ENCODE measurements at regions not wholly inside any gene's neighbourhood (a gene's known extent, or its start where the extent isn't known, plus 50 kb on each side); places are given as distances from the start of the nearest gene placed in this dataset.
"Not testable (repeated sequence)": the region's sequence is repeated elsewhere in the genome, so short reads cannot be mapped to it uniquely, and the experiment has no call there.

DNA sequence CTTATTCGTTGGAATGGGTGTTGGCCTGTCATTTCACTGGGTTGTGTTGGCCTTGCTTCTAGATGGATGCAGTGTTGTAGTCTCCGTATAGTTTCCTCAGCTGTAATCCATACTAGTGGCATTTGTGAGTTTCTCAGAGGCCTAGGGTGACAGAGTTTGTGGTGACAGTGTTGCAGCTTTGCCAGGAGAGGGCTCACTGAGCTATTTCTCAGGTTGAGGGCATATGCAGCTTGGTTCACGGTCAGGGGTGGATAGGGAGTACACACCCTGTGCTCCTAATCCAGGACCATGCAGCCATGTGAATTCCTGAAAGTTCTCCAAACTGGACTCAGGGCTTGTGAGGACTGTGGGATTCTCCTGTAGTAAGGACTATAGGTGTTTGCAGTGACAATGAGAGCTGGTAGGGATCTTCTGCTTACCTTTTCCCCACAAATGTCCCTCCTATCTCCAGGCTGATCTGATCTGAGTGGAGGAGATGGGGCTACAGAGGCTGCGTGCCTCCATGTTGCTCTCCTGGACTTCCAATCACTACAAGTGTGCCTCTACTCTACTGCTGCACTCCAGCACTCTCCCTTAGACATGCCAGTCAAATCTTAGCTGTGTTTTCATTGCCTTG lies 229.0 kb downstream of the STK31 start:
- peak; percentile 7 for DNase-seq

DNA sequence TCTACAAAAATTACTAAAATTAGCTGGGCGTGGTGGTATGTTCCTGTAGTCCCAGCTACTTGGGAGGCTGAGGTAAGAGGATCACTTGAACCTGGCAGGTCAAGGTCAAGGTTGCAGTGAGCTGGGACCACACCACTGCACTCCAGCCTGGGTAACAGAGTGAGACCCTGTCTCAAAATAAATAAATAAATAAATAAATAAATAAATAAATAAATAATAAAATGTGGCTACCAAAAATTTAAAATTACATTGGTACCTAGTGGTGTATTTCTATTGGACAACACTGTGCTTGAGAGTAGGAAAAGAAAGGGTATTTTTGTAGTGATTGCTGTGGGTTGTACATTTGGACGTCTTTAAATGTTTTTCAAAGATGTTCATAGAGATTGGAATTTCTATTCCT lies 229.7 kb downstream of the STK31 start:
- not testable (repeated sequence) for DNase-seq

DNA sequence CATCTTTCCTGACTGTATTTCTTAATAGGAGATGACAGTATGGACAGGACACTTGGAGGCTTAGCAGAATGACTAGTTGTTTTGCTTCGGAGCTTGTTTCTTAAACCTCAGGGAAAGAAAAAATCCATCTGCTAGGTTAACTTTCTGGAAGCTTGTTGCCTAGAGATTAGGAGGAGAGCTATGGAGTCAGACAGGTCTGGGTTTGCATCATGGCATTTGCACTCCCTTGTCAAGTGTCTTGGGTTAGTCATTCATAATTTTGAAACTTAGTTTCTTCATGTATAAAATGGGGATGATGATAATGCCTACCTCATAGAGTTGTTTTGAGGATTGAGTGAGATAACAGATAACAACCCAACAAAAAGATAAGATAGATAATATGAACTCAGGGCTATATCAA lies 231.5 kb downstream of the STK31 start:
- DNase-seq, result no peak

DNA sequence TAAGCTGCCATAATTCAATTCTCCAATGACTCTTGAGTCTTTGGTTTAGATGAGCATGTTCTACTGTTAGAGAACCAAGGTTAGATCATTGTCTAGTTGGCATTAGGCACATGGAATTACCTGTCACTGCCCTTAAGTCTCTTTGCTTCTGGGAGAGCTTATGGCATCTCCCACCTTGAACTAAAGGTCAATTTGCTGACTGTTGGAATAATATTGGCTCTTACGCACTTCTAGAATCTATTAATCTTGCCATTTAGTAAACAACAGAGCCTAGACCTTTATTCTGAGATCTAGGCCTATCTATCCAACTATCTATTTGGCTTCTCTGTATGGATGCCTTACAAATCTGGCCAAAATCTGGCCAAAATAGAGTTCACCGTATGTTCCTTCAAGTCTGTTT lies 232.0 kb downstream of the STK31 start:
- no peak for DNase-seq

DNA sequence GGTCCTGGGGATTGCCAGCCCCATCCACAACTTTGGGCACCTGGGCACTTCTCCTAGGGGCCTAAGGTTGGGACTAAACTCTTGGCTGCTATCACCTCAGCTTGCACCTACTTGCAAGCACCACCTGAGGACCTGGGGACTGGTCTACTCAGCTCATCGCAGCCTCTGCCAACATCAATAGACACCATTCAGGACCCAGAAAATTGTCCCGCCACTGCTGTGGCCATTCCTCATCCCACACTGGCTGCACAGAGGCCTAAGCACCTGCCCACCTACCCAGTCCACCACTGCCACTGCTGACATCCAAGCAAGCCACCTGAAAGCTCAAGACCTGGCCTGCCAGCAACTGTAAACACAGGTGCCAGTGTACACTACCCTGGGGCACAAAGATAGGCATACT lies 234.1 kb downstream of the STK31 start:
- no peak for DNase-seq

DNA sequence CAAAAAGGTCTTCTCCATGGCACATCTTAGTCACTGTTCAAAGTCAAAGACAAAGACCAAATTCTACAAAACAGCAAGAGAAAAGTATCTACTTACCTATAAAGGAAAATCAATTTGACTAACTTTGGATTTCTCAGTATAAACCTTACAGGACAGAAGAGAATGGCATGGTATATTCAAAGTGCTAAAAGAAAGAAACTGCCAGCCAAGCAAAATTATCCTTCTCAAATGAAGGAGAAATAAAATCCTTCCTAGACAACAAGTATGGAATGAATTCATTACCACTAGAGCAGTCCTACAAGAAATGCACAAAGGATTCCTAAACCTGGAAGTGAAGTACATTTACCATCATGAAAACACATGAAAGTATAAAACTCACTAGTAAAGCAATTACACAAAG lies 235.5 kb downstream of the STK31 start:
- no peak for DNase-seq

DNA sequence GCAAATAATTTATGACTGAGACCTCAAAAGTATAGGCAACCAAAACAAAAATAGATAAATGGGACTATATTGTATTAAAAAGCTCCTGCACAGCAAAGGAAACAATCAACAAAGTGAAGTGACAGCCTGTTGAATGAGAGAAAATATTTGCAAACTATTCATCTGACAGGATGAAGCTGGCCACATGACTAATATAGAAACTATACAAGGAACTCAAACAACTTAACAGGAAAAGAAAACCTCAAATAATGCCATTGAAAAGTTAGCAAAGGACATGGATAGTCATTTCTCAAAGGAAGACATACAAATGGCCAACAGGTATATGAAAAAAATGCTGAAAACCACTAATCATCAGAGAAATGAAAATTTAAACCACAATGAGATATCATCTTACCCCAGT lies 245.1 kb downstream of the STK31 start:
- no peak for DNase-seq

DNA sequence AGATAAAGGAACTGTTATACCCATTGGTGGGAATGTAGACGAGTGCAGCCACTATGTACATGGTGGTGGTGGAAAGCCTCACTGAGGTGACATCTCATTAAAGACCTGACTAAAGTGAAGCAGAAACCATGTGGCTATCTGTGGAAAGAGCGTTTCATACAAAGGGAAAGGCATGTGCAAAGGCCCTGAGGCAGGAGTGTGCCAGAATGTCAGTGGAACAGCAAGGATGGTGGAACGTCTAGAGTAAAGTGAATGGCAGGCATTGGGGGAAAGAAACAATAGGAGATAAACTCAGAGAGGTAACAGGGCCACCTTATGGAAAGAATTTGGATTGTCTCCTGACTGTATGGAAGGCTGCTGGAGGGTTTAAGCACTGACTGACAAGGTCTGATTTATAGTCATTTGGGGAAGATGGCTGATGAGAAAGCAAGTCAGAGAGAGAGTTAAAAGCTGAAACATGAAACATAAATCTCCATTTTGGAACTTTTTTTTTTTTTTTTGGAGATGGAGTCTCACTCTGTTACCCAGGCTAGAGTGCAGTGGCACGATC lies 245.7 kb downstream of the STK31 start:
- no peak for DNase-seq

DNA sequence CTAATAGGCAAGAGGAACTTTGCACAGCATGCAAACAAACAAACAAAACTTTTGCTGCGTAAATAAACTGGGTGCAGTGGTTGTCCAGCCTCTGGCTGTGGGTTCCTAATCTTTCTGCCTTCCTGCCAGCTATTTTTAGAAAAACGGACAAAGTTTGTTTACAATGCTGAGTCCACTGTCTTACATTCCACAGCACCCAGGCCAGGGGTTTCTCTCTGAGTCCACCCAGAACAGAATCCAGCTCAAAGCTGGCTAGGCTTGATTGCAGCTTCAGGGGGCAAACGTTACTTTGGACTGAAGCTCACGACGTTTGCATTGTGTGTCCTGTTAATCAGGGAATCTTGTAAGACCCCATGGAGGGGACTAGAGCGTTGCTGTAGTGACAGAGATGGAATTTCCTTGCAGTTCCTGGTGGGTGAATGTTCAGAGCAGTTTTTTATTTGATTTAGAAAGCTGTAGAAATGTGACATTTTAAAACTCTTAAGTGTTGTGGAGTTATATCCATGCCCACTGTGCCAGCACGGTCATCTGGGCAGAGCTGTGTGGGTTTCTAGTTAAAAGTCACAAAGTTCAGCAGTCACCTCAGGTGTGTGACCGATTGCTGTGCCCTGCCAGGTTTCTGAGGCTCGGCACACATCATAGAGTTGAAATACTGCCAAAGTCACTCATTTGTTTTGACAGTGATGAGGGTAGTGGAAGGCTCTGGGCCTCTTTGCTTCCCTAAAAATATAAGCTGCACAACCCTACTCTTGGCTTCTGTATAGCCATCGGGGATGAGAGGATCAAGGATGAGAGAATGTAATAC lies 247.0 kb downstream of the STK31 start:
- no peak for DNase-seq

DNA sequence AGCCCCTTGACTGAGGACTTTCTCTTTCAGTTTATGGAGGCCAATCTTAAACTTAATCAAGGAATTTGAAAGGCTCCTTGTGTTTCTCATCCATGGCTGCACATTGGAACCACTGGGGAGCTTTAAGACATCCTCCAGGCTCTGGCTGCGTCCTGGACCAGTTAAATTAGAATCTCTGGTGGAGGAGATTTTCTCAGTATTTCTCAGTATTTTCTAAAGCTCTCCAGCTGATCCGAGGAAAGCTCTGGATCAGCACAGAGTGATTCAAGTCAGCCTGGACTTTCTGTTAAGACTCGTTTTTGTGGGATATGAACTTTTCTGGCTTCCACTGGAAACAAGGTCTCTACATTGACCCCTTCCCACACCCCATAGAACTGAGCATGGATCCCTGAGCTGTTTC lies 249.8 kb downstream of the STK31 start:
- no peak for DNase-seq

DNA sequence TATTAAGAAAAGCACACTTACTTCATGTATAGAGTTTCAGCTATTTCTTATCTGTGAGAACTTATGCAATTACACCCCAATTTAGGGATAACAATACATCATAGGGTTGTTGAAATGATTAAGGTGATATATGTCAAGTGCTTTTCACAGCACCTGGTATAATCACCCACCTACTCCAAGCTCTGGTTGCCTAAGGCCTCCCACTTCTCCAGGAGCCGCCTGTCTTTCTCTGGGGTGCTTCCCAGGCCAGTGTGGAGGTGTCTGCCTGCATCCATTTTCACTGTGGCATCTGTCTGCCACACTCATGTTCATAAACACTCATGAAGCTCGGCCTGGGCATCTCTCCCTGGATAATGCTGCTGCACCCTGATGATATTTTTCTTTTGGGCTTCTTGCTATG lies 250.3 kb downstream of the STK31 start:
- DNase-seq, result no peak

DNA sequence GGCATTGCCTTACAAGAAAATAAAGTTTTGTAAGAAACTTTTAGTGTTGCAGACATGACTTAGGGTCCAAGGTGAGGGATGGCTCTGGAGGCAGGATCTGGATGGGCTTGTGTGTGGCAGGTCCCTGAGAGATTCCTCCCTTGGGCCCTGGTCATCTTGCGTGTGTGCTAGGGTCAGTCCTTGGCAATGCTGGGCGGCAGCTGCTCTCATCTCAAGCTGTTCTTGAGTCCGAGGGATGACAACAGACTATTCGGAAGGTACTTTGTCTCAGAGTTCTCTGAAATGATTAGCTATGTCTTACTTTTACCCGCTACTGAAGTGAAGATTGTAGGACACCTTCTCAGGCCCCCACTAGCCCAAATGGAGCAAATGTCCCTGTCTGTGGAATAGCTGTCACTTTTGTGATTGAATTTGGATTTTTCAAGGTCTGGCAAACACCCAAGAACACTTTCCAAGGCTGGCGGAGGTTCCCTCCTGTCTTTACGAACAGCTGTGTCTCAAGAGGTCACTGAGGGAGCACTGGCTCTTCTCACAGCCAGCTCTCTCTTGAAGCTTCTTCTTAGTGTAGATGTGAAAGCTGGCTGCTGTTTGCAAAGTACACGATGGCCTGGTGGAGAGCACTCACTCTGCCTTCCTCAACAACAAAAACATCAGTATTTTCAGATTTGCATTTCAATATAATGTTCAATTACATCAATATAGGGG lies 253.6 kb downstream of the STK31 start:
- no peak for DNase-seq

DNA sequence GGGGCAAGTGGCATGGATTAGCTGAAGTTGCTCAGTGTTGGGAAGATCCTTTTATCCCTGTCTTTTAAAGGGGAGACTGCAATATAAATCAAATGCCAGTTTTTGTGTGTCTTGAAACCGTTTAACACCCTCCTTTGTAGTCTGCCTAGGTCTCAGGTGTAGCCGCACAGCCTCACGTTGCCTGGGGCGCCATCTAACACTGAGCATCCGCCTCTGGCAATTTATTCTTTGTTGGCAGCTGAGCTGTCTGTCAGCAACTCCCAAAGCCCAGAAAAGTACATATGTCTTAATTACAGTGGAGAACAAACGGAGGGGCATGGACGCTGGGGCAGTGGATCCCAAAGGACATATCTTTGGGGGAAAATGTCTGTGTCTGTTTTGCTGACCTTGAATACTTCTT lies 254.7 kb downstream of the STK31 start:
- no peak for DNase-seq

DNA sequence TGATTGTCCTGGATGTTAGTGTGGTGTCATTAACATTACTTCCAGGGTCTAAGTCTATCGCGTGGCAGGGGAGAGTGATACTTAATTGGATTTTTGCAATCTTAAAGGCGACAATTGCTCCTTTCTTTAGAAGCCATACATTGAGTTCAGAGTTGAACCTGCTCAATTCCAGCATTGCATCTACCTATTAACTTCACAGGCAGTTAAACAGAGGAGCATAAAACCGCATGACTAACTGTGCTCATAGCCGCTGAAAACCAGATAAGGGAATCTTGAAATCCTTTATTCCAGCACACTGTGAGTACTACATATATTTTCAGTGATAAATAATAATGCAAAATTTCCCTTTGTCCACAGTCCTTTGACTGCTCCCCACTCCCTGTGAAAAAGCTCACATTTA lies 255.3 kb downstream of the STK31 start:
- no peak for DNase-seq

DNA sequence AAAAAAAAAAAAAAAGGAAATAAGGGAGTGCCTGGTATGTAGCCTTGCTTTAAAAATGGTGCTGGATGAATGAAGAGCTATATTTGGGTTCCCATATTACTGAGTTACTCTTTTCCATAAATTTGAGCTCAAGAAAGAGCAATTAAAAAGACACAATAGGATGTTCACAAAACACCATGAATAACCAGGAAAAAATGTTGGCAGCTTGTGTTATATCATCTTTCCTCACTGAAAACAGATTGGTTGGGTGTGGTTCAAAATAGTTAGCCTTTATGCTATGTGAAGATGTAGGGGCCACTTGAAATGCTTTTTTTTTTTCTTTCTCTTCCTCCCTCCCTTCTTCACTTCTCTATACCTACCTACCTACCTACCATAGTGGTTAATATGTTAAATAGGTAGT lies 256.9 kb downstream of the STK31 start:
- DNase-seq, result no peak

DNA sequence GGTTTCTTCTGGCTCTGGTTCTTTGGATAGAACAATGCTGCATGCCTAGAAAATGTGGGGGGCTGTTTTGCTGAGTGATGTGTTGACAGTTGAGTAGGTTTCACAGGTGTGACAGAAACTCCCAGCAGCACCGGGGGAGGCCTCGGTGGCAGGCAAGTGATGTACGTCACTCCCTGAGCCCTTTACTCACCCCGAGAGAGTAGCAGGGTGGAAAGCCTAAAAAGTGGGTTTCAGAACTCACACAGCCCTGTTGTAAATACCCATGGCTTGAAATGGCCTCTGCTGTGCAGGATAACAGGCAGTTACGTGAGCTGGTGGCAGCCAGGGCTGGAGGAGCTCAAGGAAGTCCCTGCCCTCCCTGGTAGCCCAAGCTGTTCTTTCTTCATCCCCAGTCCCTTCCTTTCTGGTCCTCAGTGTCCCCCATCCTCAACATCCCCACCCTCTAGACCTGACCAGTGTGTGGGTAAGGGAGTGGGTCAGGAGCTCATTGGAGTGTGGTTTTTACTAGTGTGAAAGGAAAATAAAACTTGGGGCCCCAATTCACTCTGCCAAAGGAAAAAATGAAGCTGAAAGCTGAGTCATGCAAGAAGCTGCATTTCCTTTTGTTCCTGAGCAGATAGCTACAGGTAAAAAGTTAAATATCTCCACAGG lies 258.1 kb downstream of the STK31 start:
- no peak for DNase-seq

DNA sequence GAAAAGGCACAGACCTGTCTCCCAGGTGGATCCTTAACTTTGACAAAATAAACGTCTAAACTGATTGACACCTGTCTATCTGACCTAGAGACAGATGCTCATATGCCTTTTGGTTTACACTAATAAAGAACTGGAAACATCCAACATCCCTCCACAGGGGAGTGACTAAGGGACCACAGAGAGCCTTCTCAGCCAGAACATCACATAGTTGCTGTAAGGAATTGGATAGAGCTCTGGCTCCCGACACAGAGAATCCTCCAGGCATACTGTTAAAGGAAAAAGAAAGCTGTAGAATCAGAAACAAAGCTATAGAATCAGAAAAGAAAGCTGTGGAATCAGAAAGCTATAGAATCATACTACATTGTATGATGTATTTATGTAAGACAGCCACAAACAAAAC lies 258.8 kb downstream of the STK31 start:
- no peak for DNase-seq

DNA sequence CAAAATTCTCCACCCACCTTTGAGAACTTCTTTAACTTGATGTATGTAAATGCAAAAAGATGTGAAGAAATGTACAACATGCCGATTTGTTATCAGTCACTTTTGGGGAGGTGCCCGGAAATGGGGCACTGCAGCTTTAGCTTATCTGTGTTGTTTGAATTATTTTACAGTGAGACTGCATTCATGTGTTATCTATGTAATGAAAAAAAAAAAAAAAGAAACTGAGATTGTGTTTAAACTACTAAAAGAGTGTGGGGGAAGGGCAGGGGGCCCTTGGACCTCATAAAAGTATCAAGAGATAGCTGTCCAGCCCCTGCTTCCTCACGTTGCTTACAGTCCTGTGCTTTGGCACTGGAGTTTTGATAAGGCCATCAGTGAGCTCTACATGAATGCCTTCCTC lies 259.4 kb downstream of the STK31 start:
- no peak for DNase-seq

DNA sequence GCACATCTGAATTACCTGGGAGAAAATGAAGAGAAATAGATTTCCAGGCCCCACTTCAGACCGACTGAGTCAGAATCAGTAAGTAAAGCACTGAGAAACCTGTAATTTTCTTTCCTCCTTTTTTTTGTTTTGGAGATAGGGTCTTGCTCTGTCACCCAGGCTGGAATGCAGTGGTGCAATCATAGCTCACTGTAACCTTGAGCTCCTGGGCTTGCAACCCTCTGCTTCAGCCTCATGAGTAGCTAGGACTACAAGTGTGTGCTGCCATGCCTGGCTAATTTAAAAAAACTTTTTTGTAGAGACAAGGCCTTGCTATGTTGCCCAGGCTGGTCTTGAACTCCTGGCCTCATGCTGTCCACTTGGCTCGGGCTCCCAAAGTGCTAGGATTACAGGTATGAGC lies 260.2 kb downstream of the STK31 start:
- DNase-seq, result no peak

DNA sequence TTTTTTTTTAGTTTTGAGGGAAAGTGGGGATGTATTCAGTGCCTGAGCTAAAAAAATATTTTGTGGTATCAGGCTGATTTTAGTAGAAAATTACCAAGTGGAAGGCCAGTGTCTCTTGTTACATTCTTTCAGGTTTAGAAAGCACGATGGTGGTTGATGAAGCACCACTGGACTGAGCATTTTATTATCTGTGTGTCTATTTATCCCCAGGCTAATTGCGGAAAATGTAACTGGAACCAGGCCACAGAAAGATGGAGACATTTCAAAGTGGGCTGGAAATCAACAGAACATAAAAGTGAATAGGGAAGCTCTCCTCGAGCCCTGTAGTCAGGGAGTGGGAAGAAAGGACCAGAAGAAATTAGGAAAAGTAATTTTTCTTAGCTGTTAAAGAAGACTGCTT lies 261.0 kb downstream of the STK31 start:
- no peak for DNase-seq

DNA sequence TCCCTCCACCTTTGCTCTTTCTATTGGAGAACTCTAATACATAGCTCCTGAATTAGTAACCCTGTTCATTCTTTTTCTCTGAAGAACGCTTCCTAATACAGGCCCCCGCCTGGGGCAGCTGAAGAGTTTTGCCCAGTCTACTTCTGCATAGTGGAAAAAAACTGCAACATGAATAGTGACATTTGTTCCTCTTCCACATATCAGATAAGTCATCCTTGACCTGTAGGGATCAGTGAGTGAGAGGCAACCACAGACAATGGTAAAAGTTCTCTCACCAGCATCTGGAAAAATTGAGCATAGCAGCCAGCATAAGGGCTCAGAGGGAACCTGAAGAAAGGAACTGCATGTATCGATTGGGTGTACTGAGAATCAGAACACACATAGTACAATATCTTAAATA lies 262.0 kb downstream of the STK31 start:
- no peak for DNase-seq

DNA sequence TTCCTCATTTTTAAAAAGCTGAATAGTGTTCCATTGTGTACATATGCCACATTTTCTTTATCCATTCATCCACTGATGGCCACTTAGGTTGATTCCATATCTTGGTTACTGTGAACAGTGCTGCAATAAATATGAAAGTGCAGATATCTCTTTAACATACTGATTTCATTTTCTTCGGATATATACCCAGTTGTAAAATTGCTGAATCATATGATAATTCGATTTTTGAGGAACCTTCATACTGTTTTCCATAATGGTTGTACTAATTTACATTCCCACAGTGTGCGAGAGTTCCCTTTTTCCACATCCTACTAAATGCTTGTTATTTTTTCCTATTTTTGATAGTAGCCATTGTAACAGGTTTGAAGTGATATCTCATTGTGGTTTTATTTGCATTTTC lies 263.2 kb downstream of the STK31 start:
- no peak for DNase-seq

DNA sequence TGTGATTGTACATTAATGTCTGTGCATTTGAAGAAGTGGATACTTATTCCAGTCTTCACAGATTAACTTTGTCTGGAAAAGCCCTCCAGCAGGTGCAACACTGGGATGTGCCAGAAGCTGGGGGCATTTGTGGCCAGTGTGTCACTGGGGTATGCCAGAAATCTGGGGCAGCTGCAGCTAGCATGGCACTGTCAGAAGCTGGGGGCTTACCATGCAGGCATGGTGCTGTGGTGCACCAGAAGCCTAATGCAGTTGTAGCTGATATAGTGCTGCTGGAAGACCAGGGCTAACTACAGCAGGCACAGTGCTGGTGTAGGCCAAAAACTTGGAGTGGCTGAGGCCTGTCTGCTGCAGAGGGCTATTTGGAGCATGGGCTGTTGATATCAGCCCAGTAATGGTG lies 270.1 kb downstream of the STK31 start:
- no peak for DNase-seq

DNA sequence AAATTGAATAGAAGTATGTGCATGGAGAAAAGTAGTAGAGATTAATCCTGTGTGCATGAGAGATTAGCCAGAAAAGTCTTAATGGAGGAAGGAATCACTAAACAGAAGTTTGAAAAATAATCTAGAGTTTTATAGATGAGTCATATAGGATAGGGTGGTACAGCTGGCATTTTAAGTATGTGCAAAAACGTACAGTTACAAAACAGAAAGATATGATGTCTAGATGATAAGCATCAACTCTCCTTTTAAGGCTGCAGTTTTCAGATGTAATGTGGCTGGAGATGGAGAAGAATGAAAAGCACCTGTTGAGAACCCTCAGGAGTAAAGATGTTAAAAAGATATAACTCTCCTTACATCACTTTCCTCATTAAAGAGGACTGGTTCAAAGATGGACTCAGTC lies 271.3 kb downstream of the STK31 start:
- no peak for DNase-seq

All from CD4-positive, alpha-beta T cell treated with Interleukin-17A for 1 hour (primary cell).